Activated CD8-positive, alpha-beta memory T cell treated with anti-CD3 and anti-CD28 coated beads, Interleukin-2, amount 50 U/mL, for 1 hour (primary cell): ENCODE measurements at regions not wholly inside any gene's neighbourhood (a gene's known extent, or its start where the extent isn't known, plus 50 kb on each side); places are given as distances from the start of the nearest gene placed in this dataset.

Source experiments
- DNase-seq: peaks from one replicate; pipeline ENCODE4 v3.0.0-alpha.2; 2020; ENCODE audit errors: extremely low read depth

- DNase-seq, result no peak
These were observed 150.7 kb downstream of the KCTD15 start for GRCh38 chr19:33947265-33947964.

- no peak for DNase-seq
These were observed 152.1 kb downstream of the KCTD15 start for GRCh38 chr19:33948651-33949335.

- DNase-seq, result no peak
These were observed 153.6 kb downstream of the KCTD15 start for GRCh38 chr19:33950091-33950750.

GRCh38 chr19:33953023-33953422, 156.4 kb downstream of the KCTD15 start:
- DNase-seq, result no peak

- no peak for DNase-seq
These were observed 156.9 kb downstream of the KCTD15 start for GRCh38 chr19:33953592-33953991.

- DNase-seq, result no peak
These were observed 158.0 kb downstream of the KCTD15 start for GRCh38 chr19:33954686-33955085.

GRCh38 chr19:33956941-33957340, 160.3 kb downstream of the KCTD15 start:
- DNase-seq, result no peak

- DNase-seq, result no peak
These were observed 161.1 kb downstream of the KCTD15 start for GRCh38 chr19:33957804-33958203.

- DNase-seq, result no peak
These were observed 163.9 kb downstream of the KCTD15 start for GRCh38 chr19:33960566-33960965.

- no peak for DNase-seq
These were observed 165.5 kb downstream of the KCTD15 start for GRCh38 chr19:33962161-33962560.

- no peak for DNase-seq
These were observed 166.8 kb downstream of the KCTD15 start for GRCh38 chr19:33963514-33963913.

- DNase-seq, result no peak
These were observed 174.4 kb downstream of the KCTD15 start for GRCh38 chr19:33971073-33971472.

- no peak for DNase-seq
These were observed 181.4 kb downstream of the KCTD15 start for GRCh38 chr19:33977756-33978685.

GRCh38 chr19:33982706-33983105, 186.0 kb downstream of the KCTD15 start:
- DNase-seq, result no peak

GRCh38 chr19:33988601-33989000, 183.7 kb upstream of the LSM14A start:
- no peak for DNase-seq

GRCh38 chr19:33997690-33998089, 174.6 kb upstream of the LSM14A start:
- DNase-seq, result no peak

- DNase-seq, result no peak
These were observed 174.0 kb upstream of the LSM14A start for GRCh38 chr19:33998302-33998701.

- DNase-seq, result no peak
These were observed 173.5 kb upstream of the LSM14A start for GRCh38 chr19:33998739-33999345.

GRCh38 chr19:34017024-34017423, 155.3 kb upstream of the LSM14A start:
- DNase-seq, result no peak

GRCh38 chr19:34017601-34018000, 154.7 kb upstream of the LSM14A start:
- DNase-seq, result no peak

GRCh38 chr19:34018546-34018945, 153.8 kb upstream of the LSM14A start:
- DNase-seq, result no peak
